ENCODE measurements at regions not wholly inside any gene's neighbourhood (a gene's known extent, or its start where the extent isn't known, plus 50 kb on each side); places are given as distances from the start of the nearest gene placed in this dataset.

DNA sequence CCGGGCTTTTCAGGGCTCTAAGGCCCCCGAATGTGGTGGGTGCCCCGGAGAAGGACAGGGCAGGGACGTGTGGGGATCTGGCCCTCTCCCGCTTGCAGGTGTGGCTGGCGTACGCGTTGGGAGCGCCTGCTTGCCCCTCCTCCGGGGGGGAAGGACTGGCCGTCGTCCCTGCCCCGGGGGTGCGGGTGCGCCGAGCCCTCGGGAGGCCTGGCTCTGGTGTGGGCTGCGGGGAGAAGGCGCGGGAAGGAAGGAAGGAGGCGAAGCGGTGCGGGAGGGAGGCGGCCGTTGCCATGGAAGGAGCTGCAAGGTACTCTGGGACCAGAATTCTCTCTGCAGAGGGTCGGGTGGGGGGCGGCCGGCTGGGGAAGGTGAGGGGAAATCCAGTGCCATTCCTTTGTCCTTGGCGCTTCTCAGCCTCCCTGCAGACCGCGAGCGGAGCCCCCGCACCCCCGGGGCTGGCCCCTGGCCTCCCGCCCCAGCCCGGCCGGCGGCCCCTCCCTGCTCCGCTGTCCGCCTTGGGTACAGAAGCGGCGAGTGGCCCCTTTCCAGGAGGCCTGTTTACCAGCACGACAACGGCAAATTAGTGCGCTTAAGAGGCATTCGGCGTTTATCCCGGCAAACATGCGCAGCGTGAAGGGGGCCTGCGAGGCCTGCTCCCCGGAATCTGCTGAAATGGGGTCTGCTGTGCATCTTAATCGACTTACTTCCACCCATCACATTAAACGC is 67.1 kb upstream of the UNC5A start:
- no peak for TF ChIP-seq POLR2A (IDR thresholded peaks at IDR 0.05)
- no peak for TF ChIP-seq CTCF (IDR thresholded peaks at IDR 0.05)

Data from Peyer's patch (tissue), 4 donors.